Endothelial cell of umbilical vein (primary cell): ENCODE measurements at regions not wholly inside any gene's neighbourhood (a gene's known extent, or its start where the extent isn't known, plus 50 kb on each side); places are given as distances from the start of the nearest gene placed in this dataset.

Source experiments
- EZH2 ChIP-seq: IDR thresholded peaks from 2 replicates; pipeline ENCODE4 v1.6.1; 2012; ENCODE audit warnings: borderline replicate concordance, low read depth, mild to moderate bottlenecking, moderate library complexity, low read length, inconsistent platforms; ENCODE audit not compliant: severe bottlenecking
- FOS ChIP-seq: IDR thresholded peaks from 2 replicates; pipeline ENCODE4 v1.6.1; 2011; ENCODE audit warnings: mild to moderate bottlenecking, low read length, moderate library complexity, borderline replicate concordance; ENCODE audit not compliant: insufficient read depth
- JUN ChIP-seq: IDR thresholded peaks from 2 replicates; pipeline ENCODE4 v1.6.1; 2011; ENCODE audit warnings: borderline replicate concordance, low read depth; ENCODE audit not compliant: insufficient read length, insufficient read depth
- POLR2A ChIP-seq: IDR thresholded peaks from 2 replicates; pipeline ENCODE4 v1.6.1; 2012; ENCODE audit warnings: low read depth, mild to moderate bottlenecking, control low read depth, low read length
- POLR2AphosphoS5 ChIP-seq: IDR thresholded peaks from 2 replicates; pipeline ENCODE4 v1.6.1; 2012; ENCODE audit warnings: low read depth, mild to moderate bottlenecking, control low read depth, low read length, moderate library complexity; ENCODE audit not compliant: insufficient read depth
- TF ChIP-seq, protein P1 (sequence below), 2 donors: IDR thresholded peaks; 1 replicate in 1 of 2; 2 replicates in 1 of 2; pipeline ENCODE4 v1.5.1; 2011; ENCODE audit warnings: low read length in 2 of 2, mild to moderate bottlenecking in 2 of 2, moderate library complexity in 2 of 2, control low read depth in 1 of 2, inconsistent platforms in 1 of 2, low read depth in 1 of 2; ENCODE audit not compliant: insufficient read depth in 1 of 2; ENCODE audit errors: extremely low read depth in 1 of 2
- TF ChIP-seq, protein P2 (sequence below): IDR thresholded peaks from 2 replicates; pipeline ENCODE4 v1.6.1; 2011; ENCODE audit not compliant: insufficient read depth, insufficient read length

DNA sequence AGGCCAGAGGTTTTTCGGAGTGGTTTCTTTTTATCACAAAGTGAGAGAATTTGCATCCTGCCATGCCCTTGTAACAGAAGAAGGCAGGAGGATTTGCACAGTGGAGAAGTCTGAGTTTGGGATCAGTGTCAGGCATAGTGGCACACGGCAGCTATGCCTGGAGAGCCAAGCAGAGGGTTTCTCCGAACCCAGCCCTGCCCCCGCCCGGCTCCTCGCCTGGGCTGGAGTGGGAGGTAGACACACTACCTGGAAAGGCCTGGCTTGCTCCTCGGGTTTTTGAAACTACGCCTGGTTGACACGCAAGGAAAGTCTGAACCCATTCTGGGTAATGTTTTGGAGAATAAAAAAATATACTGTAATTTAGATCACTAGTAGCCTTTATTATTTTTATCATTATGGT, 1653.6 kb upstream of the TENM3 start:
- TF ChIP-seq EZH2 (no peak), POLR2AphosphoS5 (no peak), JUN (no peak), POLR2A (no peak), FOS (no peak)
- TF ChIP-seq, protein P1, sequence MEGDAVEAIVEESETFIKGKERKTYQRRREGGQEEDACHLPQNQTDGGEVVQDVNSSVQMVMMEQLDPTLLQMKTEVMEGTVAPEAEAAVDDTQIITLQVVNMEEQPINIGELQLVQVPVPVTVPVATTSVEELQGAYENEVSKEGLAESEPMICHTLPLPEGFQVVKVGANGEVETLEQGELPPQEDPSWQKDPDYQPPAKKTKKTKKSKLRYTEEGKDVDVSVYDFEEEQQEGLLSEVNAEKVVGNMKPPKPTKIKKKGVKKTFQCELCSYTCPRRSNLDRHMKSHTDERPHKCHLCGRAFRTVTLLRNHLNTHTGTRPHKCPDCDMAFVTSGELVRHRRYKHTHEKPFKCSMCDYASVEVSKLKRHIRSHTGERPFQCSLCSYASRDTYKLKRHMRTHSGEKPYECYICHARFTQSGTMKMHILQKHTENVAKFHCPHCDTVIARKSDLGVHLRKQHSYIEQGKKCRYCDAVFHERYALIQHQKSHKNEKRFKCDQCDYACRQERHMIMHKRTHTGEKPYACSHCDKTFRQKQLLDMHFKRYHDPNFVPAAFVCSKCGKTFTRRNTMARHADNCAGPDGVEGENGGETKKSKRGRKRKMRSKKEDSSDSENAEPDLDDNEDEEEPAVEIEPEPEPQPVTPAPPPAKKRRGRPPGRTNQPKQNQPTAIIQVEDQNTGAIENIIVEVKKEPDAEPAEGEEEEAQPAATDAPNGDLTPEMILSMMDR (IDR thresholded peaks at IDR 0.05; ENCODE audit: extremely low read depth in 1 of 2, insufficient read depth in 1 of 2, low read depth in 1 of 2, low read length in 2 of 2): no peak
- TF ChIP-seq, protein P2, sequence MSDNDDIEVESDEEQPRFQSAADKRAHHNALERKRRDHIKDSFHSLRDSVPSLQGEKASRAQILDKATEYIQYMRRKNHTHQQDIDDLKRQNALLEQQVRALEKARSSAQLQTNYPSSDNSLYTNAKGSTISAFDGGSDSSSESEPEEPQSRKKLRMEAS: no peak
